HG02759 (cell line): ENCODE measurements at regions not wholly inside any gene's neighbourhood (a gene's known extent, or its start where the extent isn't known, plus 50 kb on each side); places are given as distances from the start of the nearest gene placed in this dataset.
A peak's percentile ranks its signal among the peaks of the same experiment; 100 is the strongest.

Experiments used
- ATAC-seq: cut with Tn5 transposase; IDR thresholded peaks from one replicate; pipeline ENCODE4 v1.9.1; 2021; ENCODE audit warnings: mild to moderate bottlenecking, moderate library complexity; ENCODE audit not compliant: unreplicated experiment

DNA sequence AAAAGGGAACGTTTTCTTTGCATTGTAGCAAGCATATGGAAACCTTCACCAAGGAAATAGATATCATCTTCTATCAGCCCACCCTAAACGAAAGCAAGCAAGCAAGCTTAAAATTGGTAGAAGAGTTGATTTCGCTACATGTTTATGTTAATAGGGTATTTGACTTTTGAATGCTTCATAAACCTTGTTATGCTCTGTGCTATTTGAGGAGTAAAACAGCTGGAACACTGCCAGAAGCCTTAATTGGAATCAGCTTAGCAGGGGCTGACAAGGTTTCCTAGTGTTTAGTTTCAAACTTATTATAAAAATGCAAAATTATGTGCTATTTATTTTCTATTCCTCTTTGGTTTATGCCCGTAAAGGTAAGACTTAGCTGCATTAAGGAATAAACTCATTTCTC, 70.6 kb upstream of the LINC00305 start:
- no peak for ATAC-seq

DNA sequence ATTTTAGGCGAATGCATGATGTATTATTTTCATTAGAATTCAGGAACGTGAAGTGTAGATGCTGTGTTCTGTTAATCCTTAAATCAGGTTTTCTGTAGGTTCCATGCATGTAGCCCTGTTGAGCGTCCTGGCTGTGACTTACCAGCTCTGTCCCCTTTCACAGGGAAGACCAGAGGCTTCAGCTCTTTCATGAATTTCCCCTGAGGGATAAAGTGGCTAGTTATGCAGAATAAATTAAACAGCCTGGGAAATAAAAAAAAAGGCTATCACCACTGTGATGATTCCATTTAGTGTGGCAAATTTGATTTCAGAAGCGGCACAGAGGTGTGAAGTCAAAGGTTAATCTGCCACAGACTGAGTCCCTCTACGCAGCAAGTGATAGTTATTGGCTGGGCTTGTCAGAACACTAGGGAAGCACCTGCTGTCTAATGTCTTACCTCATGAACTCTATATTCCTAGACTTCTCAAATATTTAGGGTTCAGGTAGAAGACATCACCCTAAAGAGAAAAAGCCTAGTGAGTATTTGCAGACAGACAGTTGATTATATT, 61.6 kb upstream of the LINC00305 start:
- ATAC-seq: no peak

DNA sequence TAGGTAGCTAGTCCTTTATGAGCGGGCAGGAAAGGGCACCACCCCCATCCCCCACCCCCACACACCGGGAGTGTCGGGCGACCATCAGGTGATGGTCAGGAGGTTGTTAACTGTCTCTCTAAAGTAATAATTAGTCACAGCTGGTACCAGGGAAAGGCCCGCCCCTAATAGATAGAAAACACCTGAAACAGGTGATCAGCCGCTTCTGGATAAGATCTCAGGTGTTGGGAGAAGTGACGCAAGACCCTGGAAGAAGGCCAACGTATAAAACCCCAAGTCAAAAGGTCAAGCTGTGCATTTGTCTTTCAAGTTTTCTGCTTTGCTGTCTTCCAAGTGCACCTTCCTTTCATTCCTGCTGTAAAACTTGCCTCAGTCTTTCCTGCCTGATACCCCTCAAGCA, 59.6 kb upstream of the LINC00305 start:
- ATAC-seq: no peak

DNA sequence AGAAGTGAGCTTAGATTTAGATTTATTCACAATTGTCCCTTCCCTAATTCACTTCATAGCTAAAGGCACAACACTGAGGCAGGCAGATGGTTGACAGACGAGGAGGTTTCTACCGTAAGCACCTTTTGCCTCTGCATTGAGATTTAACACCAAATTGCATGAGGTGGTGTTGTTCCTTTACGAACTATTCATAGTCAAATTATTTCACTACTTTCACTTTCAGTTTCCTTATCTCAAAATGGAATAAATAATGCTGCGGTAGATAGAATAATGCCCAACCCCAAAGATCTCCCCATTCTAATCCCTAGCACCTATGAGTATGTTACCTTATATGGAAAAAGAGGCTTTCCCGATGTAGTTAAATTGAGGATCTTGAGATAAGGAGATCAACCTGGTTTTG, 58.9 kb upstream of the LINC00305 start:
- no peak for ATAC-seq

DNA sequence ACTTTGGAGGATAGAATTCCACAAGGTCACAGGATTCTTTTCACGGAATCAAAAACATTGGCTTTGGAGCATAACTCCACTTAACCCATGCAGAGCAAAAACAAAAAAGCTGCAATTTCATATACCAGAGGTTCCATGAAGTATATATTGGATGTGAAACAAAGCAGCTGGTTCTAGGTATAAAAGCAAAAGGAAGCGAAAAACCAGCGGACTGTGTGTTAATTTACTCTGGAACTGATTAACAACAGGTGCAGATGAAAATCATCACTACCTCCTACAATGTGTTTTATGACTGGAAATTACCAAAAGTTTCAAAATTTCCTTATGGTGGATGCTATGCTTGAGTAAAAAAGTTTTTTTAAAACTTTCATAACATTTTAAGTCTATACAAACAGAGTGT, 54.4 kb upstream of the LINC00305 start:
- ATAC-seq: peak; percentile 39

DNA sequence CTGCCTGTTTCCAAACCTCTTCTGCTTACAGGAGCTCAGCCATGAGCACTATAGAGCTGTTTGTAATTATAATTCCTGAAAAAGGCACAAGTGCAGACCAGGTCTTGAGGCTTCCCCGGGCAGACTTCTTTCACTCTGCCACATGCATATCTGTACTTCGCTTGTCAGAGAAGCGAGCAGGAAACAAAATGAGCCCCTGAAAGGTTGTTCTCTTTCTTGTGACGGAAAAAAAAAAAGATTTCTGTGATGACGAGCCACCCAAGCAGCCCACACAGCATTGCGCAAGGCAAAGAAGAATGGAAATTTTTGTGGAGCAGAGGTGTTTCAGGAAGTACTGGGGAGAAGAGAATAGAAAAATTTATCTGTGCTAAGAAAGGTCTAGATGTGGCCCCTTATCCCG, 54.0 kb upstream of the LINC00305 start:
- no peak for ATAC-seq

DNA sequence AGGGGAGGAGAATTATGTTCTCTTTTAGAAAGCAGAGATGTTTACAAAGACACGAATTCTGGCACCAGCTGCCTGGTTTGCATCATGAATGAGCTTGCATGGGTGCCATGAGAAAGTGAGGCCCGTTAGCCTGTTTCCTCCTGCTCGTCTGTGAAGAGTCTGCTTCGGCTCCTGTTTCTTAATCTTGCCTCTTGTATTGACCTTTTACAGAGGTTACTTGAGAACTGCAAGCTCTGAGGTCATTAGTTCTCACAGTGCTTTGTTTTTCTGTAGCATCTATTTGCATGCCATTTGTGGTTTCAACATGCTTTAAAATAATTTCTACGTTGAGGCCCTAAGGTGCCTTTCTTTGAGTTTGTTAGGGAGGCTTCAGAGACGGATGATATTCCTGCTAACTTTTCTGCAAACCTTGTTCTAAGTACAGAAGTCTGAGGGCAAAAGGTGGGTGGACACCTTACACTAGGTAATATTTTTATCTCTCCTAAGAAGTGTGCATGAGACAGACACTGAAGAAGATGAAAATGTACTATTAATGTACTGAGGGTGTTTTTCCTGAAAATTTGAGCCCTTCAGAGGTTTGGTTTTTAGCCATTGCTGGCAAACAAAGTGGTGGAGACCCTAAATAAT, 53.4 kb upstream of the LINC00305 start:
- no peak for ATAC-seq

DNA sequence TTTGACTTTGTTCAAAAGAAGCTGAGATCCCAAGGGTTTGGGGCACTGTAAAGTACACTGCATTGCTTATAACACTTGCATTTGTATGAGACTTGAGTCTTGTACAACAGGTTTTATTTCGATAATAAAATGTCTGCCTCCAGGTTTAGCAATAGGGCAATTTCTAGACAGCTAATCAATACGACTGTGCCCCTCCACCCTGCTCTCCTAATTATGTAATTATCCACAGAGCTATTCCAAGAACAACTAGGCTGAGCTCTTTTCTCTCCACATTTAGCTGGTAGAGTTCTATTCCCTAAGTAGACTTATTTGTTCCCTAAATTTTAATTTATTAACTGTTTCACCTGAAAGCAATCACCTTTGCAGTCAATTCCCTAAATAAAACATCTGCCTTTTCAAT, 52.9 kb upstream of the LINC00305 start:
- ATAC-seq: no peak

DNA sequence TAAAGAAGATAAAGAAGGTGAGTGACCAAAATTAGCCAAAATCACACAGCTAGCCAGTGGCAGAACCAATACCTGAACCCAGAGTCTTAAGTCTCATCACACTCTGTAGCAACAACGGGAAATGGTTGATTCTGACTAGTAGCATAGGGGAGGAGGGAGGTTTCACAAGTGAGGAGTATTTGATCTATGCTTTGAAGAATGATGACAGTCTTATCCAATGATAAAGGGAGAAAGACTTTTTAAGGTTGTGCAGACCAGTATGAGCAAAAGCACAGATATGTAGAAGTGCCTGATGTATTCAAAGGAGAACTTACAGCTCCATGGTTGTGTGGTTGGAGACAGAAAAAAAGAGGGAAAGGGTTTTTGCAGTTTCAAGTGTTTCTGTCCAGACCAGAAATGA, 50.7 kb upstream of the LINC00305 start:
- no peak for ATAC-seq
